Stimulated activated CD8-positive, alpha-beta memory T cell treated with anti-CD3 and anti-CD28 coated beads, Interleukin-15, amount 100 ng/mL, for 24 hours (primary cell): ENCODE measurements at regions not wholly inside any gene's neighbourhood (a gene's known extent, or its start where the extent isn't known, plus 50 kb on each side); places are given as distances from the start of the nearest gene placed in this dataset.

Experiments used
- DNase-seq: peaks from one replicate; pipeline ENCODE4 v3.0.0-alpha.2; 2020; ENCODE audit warnings: low read depth

- no peak for DNase-seq
Measured at GRCh38 chr5:18970000-18970399, 1018.0 kb downstream of the CDH18 start.

DNA sequence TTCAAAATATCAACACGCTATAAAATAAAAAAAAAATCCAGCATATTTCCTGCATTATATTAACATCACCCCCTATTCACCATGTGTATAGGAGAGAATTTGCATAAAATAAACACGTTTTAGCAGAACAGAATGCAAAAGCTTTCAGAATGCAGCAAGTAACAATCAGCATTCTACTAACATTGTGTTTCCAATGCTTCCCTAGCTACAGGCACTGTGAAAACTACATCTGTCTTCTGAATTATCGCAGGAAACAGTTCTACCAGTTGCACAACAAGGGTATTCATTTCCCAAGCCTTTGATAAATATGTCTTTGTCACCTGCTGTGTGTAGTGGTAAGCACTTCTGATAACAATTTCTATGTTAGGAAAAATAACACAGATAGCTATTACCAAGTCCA, 1015.8 kb downstream of the CDH18 start:
- no peak for DNase-seq

DNA sequence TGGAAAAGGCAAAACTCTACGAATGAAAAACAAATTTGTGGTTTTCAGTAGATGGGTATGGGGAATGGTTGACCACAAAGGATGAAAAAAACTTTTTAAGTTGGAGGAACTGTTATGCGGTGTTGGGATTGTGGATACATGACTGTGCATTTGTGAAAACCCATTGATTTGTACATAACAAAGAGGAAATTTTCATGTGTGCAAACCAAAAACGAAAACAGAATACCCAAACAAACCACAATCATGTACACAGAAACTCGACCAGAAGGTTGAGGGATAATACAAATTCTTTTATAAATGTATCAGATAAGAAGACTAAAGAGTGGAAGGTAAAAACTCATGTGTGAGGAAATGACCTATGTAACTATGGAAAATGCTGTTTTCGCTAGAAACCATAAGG, 1012.4 kb downstream of the CDH18 start:
- DNase-seq = no peak

DNA sequence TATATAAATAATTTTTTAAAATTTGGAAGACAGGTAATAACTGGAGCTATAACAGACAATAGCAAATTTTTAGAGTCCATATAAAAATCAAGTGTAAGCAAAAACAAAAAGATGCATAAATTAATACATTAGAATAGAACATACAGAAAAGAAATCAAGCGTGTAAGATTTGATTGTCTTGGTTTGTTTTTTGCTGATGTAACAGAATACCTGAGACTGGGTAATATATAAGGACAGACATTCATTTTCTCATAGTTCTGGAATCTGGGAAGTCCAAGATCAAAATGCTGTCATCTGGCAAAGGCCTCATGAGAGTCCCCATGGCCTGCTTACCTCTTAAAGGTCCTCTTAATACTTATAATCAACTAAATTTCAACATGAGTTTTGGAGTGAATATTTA, 1010.1 kb downstream of the CDH18 start:
- no peak for DNase-seq

DNA sequence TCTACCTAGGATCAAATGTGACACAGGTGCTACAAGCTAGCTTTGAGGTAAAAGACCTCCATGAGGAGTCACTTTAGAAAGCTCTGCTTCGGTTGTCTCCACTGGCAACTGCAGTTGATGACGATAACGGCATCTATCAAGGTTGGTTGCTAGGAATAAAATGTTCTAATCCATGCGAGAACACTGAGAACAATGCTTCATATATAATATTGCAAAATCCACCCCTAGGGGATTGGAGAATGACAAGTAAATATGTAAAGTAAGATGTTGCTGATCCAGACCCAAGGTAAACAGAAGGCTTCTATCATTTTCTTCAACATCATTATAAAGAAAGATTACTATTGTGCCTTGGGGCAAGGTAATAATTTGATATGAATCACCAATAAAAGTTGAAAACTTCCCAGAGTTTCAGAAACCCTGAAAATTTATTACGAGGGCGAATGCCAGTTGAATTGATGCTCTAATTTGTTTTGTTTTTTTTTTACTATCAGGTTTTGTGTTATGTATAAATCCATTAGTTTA, 1003.4 kb downstream of the CDH18 start:
- DNase-seq = no peak

GRCh38 chr5:18985171-18985758, 1002.7 kb downstream of the CDH18 start:
- no peak for DNase-seq

DNA sequence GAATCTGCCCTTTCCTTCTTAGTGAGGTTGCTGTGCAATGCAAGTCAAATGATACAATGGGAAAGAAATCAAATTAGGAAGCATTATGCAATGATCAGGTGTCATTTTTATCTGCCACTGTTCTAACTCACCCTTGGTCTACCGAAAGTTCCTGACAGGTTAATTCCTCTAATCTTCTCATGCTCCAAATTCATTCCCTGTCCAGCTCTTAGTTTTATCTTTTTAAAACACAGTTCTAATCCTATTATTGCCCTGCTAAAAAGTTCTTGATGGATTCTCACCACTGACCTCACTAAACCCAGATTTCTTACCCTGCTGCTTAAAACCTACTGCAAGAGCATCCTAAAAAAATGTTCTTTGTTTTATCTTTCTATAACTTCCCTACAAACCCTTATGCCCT, 1000.9 kb downstream of the CDH18 start:
- no peak for DNase-seq

DNA sequence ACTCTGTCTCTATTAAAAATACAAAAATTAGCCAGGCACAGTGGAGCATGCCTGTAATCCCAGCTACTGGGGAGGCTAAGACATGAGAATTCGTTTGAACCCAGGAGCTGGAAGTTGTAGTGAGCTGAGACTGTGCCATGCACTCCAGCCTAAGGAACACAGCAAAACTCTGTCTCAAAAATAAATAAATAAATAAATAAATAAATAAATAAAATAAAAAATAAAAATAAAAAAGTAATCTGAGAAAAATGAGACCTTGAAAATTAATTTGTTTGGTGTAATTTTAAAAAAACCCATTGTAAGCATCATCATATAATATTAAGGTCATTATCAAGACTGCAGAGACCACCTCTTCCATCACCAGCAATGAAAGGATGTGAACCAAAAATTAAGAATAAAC, 997.1 kb downstream of the CDH18 start:
- no peak for DNase-seq

DNA sequence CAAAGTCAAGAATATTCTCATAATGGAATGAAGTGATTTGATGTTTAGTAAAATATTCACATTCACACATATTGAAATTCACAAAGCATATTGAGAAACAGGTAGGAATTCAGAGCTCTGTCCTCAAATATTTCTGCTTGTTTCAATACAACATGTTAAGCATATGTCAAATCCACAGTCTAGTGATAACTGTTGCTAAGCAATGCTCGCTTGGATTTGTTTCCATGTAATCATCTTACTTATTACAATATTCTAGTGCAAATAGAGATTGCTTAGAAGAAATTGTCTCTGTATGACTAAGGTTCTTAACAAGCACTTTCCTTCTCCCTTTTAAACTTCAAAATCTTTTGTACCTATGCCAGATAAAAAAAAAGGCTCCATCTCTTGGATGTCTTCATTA, 995.7 kb downstream of the CDH18 start:
- DNase-seq = no peak

GRCh38 chr5:18999478-18999877, 988.5 kb downstream of the CDH18 start:
- no peak for DNase-seq

DNA sequence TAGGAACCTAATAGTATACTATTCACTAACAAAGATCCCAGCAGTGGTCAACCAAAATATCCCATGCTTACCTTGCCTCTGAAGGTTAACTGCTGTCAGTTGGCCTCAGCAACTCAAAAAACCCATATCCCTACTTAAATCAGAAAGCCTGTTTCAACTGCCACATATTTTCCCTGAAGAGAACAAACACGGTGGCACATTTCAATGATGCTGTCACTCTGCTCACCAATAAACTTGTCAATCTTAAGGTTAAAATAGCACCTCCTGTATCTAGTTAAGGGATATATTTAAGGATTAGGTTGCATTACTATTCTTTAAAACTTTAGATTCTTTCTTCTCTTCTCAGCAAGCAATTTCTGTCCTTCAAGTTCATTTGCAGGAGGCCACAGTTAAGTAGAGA, 986.9 kb downstream of the CDH18 start:
- DNase-seq = no peak

DNA sequence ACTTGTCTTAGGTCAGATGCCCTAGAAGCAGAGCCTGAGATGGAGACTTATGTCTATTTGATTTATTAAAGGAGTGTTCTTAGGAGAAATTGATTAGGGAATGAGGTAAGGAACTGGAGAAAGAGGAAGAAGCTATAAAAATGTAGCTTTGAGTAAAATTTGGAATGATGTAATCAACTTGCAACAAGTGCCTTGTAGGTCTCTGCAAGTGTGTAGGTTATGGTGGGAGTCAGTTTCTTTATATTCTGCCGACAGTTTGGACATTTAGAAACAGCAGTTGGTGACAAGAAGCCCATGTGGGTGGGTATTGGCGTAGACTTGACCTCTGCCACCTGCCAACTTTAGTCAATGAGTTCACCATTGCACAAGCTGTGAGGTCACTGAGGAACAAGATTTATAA, 986.5 kb downstream of the CDH18 start:
- DNase-seq = no peak

- no peak for DNase-seq
Measured at GRCh38 chr5:19002111-19002510, 985.9 kb downstream of the CDH18 start.

GRCh38 chr5:19018822-19019221, 969.2 kb downstream of the CDH18 start:
- no peak for DNase-seq

DNA sequence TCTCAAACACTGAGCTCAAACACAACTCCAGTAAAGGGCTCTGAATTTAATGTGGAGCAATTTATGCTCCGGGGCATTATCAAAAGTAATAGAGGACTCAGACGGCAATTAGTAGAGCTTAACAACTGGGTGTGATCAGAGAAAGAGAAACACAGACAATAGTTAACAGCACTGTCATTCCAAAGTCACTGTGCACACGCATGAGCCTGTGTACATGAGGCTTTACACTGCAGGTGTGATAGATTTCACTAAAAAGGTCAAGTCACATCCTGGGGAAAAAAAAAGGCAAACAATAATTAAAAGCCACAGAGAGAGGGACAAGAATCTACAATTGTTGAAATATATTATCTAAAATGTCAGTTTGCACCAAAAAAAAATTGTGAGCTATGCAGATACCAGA, 956.5 kb downstream of the CDH18 start:
- no peak for DNase-seq

DNA sequence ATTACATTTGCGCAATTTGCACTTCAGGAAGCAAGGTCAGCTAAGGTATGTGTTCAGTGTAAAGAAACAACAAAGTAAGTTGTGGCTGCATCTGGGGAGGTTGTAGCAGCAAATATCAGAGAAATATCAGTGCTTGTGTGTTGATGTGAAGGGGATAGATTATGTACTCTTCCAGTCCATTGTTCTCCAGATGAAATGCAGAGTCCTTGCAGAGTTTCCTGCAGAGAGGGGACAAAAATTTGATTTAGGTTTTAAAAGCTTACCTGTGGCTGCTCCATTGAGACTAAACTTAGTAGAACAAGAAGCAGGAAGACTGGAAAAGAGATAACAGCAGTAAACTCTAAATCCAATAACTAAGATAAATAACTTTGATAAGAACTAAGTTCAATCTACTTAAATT, 952.2 kb downstream of the CDH18 start:
- no peak for DNase-seq

- no peak for DNase-seq
Measured at GRCh38 chr5:19042106-19042505, 945.9 kb downstream of the CDH18 start.

DNA sequence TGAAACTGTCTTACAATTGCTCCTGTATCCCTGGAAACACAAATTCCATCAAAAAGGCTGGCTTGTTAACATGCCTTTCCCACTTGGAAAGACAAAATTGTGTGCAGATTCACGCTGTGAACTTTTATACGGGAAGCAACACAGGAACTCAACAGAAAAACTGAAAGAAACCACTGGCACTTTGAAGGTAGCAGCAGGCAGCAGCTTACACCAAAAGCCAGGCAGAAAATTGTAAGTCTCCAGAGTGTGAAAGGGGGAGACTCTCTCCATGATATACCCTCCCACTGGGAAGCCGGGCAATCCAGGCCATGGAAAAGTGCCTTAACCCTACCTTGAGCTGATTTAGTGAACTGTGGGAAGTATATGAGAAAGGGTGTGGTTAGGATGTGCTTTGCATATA, 943.7 kb downstream of the CDH18 start:
- DNase-seq = no peak

DNA sequence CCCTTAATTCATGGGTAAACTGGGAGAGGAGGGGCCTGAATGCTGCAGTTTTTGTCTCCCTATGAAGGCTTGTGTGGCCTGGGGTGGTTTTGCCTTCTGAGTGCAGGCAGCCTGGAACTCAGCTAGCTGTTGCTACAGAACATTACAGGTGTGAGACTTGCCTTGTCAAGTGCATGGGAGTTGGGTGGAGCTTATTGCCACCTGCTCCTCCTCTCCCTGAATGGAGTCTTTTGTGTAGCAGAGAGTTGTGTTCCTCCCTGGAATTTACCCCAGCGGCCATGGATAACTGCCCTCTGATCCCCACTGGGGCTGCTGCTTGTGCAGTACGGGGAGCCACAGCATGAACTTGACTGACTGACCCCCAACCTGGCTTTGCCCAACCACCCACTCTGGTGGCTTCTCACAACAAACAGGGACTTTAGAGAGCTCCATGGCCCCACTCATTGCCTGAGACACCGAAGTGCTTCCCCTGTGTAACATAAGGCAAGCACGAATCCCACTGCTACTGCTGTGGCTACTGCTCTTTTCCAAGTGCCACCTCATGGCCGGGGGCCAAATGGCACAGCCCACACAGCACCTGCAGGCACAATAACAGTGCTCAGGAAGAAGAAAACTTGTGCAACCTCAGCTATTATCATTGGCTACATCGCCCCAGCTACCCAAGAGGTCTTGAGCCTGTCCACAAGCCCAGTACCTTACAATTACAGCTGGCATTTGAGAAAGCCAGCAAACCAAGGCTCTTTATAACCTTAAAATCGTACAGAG, 942.9 kb downstream of the CDH18 start:
- no peak for DNase-seq

DNA sequence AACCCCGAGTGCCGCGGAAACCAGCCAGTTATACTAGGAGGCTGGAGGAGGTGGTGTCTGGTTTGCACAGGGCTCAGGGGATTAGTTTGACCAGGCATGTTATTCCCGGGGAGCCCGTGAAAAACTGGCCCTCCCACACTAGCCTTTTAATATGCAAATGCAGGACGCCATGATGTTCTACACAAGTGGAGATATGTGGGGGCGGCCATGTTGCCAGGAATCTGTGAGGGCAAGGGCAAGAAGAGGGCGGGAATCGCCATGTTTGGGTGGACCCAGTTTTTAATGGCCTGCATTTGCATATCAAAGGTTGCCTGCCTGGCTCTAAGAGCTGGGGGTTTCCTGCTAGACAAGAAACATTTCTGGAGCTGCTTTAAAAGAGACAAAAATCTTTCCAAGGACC, 940.7 kb downstream of the CDH18 start:
- DNase-seq = no peak

- DNase-seq = no peak
Measured at GRCh38 chr5:19048726-19049125, 939.3 kb downstream of the CDH18 start.

GRCh38 chr5:19058216-19058615, 929.8 kb downstream of the CDH18 start:
- DNase-seq = no peak

GRCh38 chr5:19064094-19064493, 923.9 kb downstream of the CDH18 start:
- DNase-seq = no peak

- no peak for DNase-seq
Measured at GRCh38 chr5:19067741-19068140, 920.3 kb downstream of the CDH18 start.
